Activated naive CD4-positive, alpha-beta T cell treated with anti-CD3 and anti-CD28 coated beads, Interleukin-2, amount 10 ng/mL, durations not matched to agents 7 days and 5 days (primary cell): ENCODE measurements at regions not wholly inside any gene's neighbourhood (a gene's known extent, or its start where the extent isn't known, plus 50 kb on each side); places are given as distances from the start of the nearest gene placed in this dataset.

Source experiments
- CTCF ChIA-PET: fragments of 350-600 bp; sonication (Branson Sonifier 250); formaldehyde crosslinking; loops from one replicate; lab custom pipeline; 2021; ENCODE audit warnings: antibody characterized with exemption; lab: Charles Lee
- DNase-seq: peaks from one replicate; pipeline ENCODE4 v3.0.0-alpha.2; 2020
- H3K27ac Mint-ChIP-seq: one replicate; pipeline ENCODE4 v1.8.0; 2021; ENCODE audit warnings: mild to moderate bottlenecking, moderate library complexity, mixed read lengths
- H3K27me3 Mint-ChIP-seq: one replicate; pipeline ENCODE4 v1.8.0; 2021; ENCODE audit warnings: mild to moderate bottlenecking, mixed read lengths
- H3K36me3 Mint-ChIP-seq: one replicate; pipeline ENCODE4 v1.8.0; 2021; ENCODE audit warnings: mixed read lengths
- H3K4me1 Mint-ChIP-seq: one replicate; pipeline ENCODE4 v1.8.0; 2021; ENCODE audit warnings: mixed read lengths
- H3K4me3 Mint-ChIP-seq: one replicate; pipeline ENCODE4 v1.8.0; 2021; ENCODE audit warnings: mild to moderate bottlenecking, moderate library complexity, mixed read lengths
- H3K9me3 Mint-ChIP-seq: one replicate; pipeline ENCODE4 v1.8.0; 2021; ENCODE audit warnings: mixed read lengths

DNA sequence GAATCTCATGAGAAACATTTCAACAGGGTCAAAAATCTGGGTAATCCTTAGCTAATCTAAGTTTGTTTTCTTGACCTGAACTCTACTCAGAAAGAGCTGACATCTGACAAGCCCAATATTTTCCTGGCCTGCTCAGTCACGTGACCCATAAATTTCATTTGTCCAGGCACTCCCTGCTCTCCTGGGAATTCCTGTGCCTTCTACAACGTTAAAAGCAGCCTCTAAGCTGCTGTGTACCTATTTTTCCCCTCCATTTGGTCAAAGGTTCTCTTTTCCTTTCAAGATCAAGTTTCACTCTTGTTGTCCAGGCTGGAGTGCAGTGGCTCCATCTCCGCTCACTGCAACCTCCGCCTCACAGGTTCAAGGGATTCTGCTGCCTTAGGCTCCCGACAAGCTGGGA is 148.8 kb upstream of the ABCA1 start:
- H3K27me3 Mint-ChIP-seq = no peaks in the 10 kb centered on the region
- H3K4me1 Mint-ChIP-seq = no peaks in the 10 kb centered on the region
- no peaks in the 10 kb centered on the region for H3K36me3 Mint-ChIP-seq

DNA sequence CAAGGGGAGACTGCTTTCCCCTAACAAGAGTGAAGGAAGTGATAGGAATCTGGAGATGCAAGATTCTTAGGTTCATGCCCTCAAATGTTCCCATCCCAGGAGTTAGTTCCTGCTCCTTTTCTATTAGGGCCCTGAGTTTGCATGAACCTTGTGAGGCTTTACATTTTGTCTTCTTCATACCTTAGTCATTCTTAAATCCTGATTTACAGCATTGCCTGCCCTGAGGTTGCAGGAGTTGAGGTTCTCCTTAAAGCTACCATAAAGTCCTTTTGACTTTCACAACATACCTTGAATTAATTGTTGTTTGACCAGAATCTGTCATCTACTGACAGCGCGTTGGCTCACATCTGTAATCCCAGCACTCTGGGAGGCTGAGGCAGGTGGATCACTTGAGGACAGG is 151.5 kb upstream of the ABCA1 start:
- CTCF ChIA-PET = no interaction called here
- Mint-ChIP-seq H3K36me3 (no peaks in the 10 kb centered on the region), H3K4me1 (no peaks in the 10 kb centered on the region), H3K9me3 (no peaks in the 10 kb centered on the region), H3K27ac (no peak overlapping the region), H3K27me3 (no peaks in the 10 kb centered on the region), H3K4me3 (no peak overlapping the region)
- no peak for DNase-seq

More for the DNA sequence above, 148.8 kb upstream of the ABCA1 start:
- CTCF ChIA-PET = no interaction called here
- Mint-ChIP-seq H3K9me3 (no peaks in the 10 kb centered on the region), H3K4me3 (no peak overlapping the region), H3K27ac (no peak overlapping the region)
- no peak for DNase-seq

DNA sequence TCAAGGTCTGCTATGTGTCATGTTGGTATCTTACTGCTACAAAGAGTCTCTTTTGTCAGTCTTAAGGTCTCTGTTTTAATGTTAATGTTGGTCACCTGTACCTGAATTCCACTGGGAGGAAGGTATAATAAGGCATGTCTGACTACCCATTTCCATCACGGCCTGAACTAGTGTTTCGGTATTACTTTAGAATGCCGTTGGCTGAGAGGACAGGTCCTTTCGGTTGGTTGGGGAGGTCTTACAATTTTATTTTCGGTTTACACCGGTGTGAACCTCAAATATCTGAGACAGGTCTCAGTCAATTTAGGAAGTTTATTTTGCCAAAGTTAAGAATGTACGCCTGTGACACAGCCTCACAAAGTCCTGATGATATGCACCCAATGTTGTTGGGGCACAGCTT is 154.9 kb upstream of the ABCA1 start:
- CTCF ChIA-PET = no interaction called here
- no peaks in the 10 kb centered on the region for H3K36me3 Mint-ChIP-seq
- no peak overlapping the region for H3K4me3 Mint-ChIP-seq
- H3K9me3 Mint-ChIP-seq = no peaks in the 10 kb centered on the region
- no peaks in the 10 kb centered on the region for H3K27me3 Mint-ChIP-seq
- H3K4me1 Mint-ChIP-seq = no peaks in the 10 kb centered on the region
- no peak overlapping the region for H3K27ac Mint-ChIP-seq
- DNase-seq = no peak

DNA sequence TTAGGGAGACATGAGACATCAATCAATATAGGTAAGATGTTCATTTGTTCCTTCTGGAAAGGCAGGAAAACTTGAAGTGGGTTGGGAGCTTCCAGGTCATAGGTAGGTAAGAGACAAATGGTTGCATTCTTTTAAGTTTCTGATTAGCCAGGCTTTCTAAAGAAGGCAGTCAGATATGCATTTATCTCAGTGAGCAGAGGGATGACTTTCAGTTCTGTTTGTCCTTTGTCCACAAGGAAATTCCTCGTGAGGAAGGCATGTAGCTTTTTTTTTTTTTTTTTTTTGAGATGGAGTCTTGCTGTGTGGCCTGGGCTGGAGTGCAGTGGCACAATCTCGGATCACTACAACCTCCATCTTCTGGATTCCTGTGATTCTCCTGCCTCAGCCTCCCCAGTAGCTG is 155.3 kb upstream of the ABCA1 start:
- CTCF ChIA-PET = no interaction called here
- no peaks in the 10 kb centered on the region for H3K4me1 Mint-ChIP-seq
- DNase-seq = no peak
- H3K9me3 Mint-ChIP-seq = no peaks in the 10 kb centered on the region
- H3K27ac Mint-ChIP-seq = no peak overlapping the region
- H3K27me3 Mint-ChIP-seq = no peaks in the 10 kb centered on the region
- no peaks in the 10 kb centered on the region for H3K36me3 Mint-ChIP-seq
- H3K4me3 Mint-ChIP-seq = no peak overlapping the region

DNA sequence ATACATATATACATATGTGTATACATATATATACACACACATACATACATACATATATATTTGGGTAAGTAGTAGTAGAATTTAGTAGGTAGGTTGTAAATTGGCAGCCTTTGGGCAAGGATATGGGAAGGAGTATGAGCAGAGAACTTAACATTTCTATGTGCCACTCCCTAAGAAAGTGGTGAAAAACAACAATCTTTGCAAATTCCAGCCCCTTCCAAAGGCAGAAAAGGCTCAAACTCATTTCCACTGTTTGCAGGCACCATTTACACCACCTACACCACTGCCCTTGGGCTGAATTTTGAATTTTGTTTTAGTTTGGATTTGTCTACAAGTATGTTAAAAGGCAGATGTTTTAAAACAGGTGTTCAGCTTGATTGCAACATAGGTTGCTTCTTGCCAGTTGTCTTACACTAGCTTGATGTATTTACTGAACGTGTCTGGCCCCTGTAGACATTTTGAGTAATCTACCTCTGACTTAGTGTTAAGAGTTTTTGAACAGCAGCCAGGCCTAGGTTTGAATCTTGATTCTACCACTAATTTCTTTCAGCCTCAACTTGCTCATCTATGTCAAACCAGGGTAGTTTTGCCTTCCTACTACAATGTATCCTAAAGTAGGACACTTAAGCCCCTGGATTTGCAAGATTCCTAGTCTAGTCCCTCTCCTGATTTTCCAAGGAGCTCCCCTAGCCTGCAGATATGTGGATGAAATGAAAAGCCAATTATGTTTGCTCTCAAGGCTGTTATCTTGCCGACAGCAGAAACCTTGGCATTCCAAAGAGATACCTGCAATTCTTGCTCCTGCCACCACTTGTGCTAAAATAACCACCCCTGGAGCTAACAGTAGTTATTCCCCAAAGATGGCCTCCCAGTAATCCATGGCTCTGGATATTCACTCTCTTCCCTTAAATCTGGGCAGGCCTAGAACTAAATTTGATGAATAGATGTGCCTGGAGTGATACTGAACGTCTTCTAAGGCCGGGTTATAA is 156.2 kb upstream of the SLC44A1 start:
- CTCF ChIA-PET = no interaction called here
- no peak for DNase-seq
- Mint-ChIP-seq H3K9me3 (no peaks in the 10 kb centered on the region), H3K27me3 (peaks cover 7% of the 10 kb centered on the region), H3K4me3 (no peak overlapping the region), H3K27ac (no peak overlapping the region), H3K4me1 (no peaks in the 10 kb centered on the region), H3K36me3 (no peaks in the 10 kb centered on the region)

DNA sequence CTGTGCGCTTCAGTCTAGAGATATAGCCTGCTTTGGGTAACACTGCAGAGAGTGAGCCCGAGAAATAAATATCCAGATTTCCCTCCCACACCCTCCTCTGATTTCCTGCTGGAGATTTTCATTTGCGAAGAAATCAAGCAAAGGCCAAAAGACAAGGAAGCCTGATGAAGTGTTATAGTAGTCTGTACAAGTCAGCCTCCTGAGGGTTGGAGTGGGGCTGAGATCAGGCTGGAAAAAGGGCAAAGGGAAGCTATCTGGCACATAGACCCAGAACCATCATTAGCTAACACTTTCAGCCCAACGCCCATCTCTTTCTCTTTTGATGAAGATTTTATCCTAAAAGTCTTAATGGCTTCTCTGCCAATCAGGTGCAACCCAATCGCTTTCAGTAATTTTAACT is 154.6 kb upstream of the SLC44A1 start:
- Mint-ChIP-seq H3K9me3 (no peaks in the 10 kb centered on the region), H3K4me3 (no peak overlapping the region), H3K4me1 (no peaks in the 10 kb centered on the region), H3K27ac (no peak overlapping the region), H3K36me3 (no peaks in the 10 kb centered on the region), H3K27me3 (peaks cover 7% of the 10 kb centered on the region)
- CTCF ChIA-PET = no interaction called here
- no peak for DNase-seq

DNA sequence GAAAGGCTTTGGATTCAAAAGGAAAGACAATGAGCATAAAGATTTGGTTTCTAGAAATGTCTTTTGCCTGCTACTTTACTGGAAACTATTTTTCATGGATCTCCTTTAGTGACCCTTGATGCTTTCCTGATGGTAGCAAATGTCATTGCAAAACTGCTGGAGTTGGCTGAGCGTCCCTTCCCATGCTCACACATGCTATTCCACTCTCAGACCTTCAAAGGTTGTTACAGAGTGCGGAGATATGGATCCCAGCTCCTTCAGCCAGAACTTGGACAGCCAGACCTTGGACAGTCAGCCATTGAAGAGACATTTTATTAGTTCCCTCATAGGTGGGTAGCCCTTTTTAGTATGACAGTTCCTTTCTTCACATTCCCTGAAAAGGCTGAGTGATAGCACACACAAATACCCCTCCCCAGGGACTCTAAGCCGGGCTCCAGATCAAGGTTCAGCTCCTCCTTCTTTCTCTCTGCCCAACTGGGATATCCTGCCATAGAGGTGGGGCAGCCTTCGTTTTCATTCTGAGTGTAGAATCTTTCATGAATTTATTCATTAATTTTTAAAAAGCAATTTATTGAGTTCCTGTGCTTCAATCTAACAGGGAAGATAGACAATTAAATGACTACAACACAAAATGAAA is 153.3 kb upstream of the SLC44A1 start:
- no peak for DNase-seq
- Mint-ChIP-seq H3K27ac (no peak overlapping the region), H3K4me3 (no peak overlapping the region), H3K9me3 (no peaks in the 10 kb centered on the region), H3K27me3 (peaks cover 7% of the 10 kb centered on the region), H3K36me3 (no peaks in the 10 kb centered on the region), H3K4me1 (no peaks in the 10 kb centered on the region)
- CTCF ChIA-PET = no interaction called here

DNA sequence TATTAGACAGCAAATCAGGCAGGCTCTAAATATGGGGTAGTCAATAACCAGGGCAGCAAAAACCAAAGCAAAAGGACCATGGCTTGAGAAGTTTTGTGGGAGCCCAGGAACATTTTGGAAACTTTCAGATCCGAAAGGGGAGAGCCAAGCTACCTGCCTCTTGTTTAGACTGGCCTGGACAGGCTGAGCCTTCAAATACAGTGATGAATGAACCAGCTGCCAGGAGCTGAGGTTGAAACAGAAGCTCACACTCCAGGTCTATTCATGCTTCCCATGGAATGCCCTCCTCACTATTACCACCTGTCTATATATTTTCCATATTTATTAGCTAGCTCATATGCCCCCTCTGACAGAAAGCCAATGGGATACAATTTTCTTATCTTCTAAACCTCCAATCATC is 150.8 kb upstream of the SLC44A1 start:
- Mint-ChIP-seq H3K27me3 (peaks cover 7% of the 10 kb centered on the region), H3K36me3 (no peaks in the 10 kb centered on the region)

DNA sequence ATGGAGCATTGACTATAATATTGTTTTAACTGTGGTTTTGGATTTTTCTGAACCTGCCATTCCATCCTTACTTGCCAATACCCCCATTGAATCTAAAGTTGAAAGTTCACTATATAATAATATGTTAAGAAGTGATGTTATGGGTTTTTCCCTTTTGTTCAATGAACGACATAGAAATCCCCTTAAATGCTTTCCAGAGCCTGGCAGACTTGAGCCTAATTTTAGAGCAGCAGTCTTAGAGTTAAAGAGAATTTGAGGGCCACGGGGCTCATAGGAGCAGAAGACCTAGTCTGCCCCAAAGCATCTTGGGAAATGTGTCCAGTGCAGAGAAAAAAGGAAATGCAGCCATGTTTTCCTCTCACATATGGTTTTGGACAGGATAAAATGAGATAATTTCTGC is 146.1 kb upstream of the SLC44A1 start:
- H3K4me1 Mint-ChIP-seq = no peaks in the 10 kb centered on the region
- no peaks in the 10 kb centered on the region for H3K36me3 Mint-ChIP-seq
- CTCF ChIA-PET = no interaction called here
- DNase-seq = no peak
- H3K27ac Mint-ChIP-seq = no peak overlapping the region
- H3K9me3 Mint-ChIP-seq = no peaks in the 10 kb centered on the region
- H3K4me3 Mint-ChIP-seq = no peak overlapping the region
- no peaks in the 10 kb centered on the region for H3K27me3 Mint-ChIP-seq

More for the DNA sequence above, 150.8 kb upstream of the SLC44A1 start:
- H3K4me1 Mint-ChIP-seq = no peaks in the 10 kb centered on the region
- no peak overlapping the region for H3K27ac Mint-ChIP-seq
- H3K4me3 Mint-ChIP-seq = no peak overlapping the region
- CTCF ChIA-PET = no interaction called here
- no peaks in the 10 kb centered on the region for H3K9me3 Mint-ChIP-seq
- DNase-seq = no peak

DNA sequence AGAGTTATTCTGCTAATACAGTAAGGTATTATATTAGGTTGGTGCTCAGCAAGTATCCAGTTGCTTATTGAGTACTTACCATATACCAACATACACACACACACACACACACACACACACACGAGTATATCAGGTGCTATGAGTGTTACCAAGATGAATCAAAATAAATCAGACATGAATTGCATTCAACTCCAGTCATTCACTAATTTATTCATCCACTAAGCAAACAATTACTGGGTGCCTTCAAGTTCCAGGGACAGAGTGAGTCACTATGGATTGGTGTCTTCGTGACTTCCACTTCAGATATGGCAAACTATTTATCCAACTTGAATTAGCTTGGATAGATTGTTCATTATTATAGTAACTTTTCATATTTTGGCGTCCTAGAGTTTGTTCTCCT is 140.7 kb upstream of the SLC44A1 start:
- H3K36me3 Mint-ChIP-seq = no peaks in the 10 kb centered on the region
- H3K27ac Mint-ChIP-seq = no peak overlapping the region
- DNase-seq = no peak
- no peaks in the 10 kb centered on the region for H3K4me1 Mint-ChIP-seq
- H3K4me3 Mint-ChIP-seq = no peak overlapping the region
- CTCF ChIA-PET = no interaction called here
- no peaks in the 10 kb centered on the region for H3K27me3 Mint-ChIP-seq
- H3K9me3 Mint-ChIP-seq = no peaks in the 10 kb centered on the region

DNA sequence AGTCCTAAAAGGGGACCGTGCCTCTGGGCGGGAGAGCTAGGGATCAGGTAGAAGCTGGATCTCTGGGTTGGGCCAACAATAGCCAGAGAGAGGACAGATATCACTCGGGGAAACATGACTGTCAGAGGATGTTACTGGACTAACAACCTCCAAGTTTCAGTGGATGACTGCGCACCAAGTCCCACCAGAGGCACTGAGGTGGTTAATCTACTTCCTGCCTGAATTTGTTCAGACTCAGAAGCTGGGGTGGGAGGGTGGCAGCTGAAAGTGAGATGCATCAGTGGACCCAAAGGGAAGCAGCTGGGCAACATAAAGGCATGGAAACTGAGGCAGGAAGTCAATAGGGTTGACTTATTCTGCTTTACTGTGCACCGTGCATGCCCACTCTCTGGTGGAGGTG is 130.1 kb upstream of the SLC44A1 start:
- H3K4me1 Mint-ChIP-seq = peaks cover 29% of the 10 kb centered on the region

DNA sequence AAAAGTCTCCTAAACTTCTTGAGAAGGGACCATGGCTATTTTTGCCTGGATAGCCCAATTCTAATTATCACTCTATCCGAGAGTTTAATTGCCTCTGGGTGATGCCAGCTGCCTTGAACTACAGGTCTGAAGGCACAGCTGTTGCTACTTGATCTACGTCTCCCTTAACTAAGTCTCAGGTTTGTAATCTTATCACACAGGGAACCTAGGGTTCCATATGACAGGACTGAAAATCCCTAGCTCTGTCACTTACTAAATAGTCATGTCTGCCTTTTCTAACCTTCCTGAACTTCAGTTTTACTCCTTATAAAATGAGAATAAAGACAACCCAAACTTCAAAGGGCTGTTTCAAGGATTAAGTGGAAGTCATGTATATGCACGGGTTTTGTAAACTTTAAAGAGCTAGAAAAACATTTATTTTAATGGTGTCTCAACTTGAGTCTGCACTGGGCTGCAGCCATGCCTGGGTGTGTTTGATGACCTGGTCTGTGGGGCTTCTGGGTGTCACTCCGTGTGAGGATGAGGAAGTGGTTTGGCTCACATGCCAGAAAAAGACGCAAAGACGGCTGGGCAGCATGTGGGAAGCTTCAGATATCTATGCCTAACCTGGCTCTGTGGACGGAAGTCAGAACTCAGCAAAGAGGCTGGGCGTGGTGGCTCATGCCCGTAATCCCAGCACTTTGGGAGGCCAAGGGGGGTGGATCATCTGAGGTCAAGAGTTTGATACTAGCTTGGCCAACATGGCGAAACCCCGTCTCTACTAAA is 129.3 kb upstream of the SLC44A1 start:
- CTCF ChIA-PET = interaction anchor here (0.6 to 2.1 kb wide), 4 partner anchors 13 to 504 kb away, joined by 3 to 5 read pairs (median 4); no protein-coding TSS in a partner anchor

More for the DNA sequence above, 130.1 kb upstream of the SLC44A1 start:
- no peaks in the 10 kb centered on the region for H3K9me3 Mint-ChIP-seq
- peaks cover 35% of the 10 kb centered on the region for H3K27me3 Mint-ChIP-seq
- H3K36me3 Mint-ChIP-seq = no peaks in the 10 kb centered on the region
- CTCF ChIA-PET = interaction anchor here (0.6 to 2.1 kb wide), 2 partner anchors 61 to 251 kb away, joined by 3 to 5 read pairs; no protein-coding TSS in a partner anchor
- peak; percentile 30 for DNase-seq
- H3K4me3 Mint-ChIP-seq = no peak overlapping the region
- H3K27ac Mint-ChIP-seq = no peak overlapping the region

DNA sequence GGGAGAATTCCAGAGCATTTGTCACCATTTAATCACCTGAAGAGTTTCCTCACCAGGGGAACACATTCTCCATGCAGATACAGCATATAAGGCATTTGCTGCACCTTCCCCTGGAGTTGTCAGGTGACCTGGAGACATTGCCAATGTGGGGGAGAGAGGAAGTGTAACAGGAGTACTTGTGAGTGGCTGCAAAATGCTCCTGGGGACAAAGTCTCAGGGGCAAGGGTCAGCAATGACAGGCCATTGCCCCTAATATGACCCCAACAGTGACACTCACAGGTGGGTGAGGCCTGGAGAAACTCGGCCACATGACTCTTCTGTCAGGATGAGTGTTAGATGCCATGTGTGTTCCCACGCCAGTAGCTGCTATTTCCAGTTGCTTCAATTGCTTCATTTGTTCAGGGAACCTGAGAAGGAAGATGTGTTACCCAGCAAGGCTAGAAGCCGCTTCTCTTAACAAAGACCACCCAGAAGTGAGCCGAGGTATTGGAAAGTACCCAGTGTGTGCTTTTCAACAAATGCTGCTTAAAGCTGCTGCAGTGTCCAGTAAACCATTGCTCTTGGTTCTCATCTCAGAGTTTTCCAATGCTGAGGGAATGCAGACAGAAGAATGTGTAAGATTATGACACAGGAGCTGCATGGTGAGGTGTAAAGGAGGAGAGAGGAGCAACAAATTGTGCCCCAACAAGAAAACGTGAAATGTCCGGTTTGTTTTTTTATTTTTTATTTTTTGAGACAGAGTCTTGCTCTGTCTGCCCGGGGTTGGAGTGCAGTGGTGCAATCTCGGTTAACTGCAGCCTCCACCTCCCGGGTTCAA is 128.2 kb upstream of the SLC44A1 start:
- Mint-ChIP-seq H3K27me3 (peaks cover 25% of the 10 kb centered on the region), H3K27ac (peak overlapping the region; percentile 19), H3K9me3 (no peaks in the 10 kb centered on the region), H3K4me1 (peaks cover 29% of the 10 kb centered on the region), H3K36me3 (no peaks in the 10 kb centered on the region), H3K4me3 (no peak overlapping the region)
- no peak for DNase-seq
- CTCF ChIA-PET = interaction anchor here (1.2 kb wide), 1 partner anchor 12 kb away, joined by 4 read pairs; no protein-coding TSS in a partner anchor

More for the DNA sequence above, 129.3 kb upstream of the SLC44A1 start:
- H3K9me3 Mint-ChIP-seq = no peaks in the 10 kb centered on the region
- H3K27me3 Mint-ChIP-seq = peaks cover 30% of the 10 kb centered on the region
- no peak overlapping the region for H3K4me3 Mint-ChIP-seq
- DNase-seq = peak; percentile 44
- peaks cover 29% of the 10 kb centered on the region for H3K4me1 Mint-ChIP-seq
- H3K36me3 Mint-ChIP-seq = no peaks in the 10 kb centered on the region
- peak overlapping the region; percentile 20 for H3K27ac Mint-ChIP-seq
